GM12874 (cell line): ENCODE measurements at regions not wholly inside any gene's neighbourhood (a gene's known extent, or its start where the extent isn't known, plus 50 kb on each side); places are given as distances from the start of the nearest gene placed in this dataset.

Experiments used
- CTCF ChIP-seq: IDR thresholded peaks from 2 replicates; pipeline ENCODE4 v1.5.1; 2011; ENCODE audit warnings: low read depth, mild to moderate bottlenecking, control low read depth, low read length, moderate library complexity; ENCODE audit not compliant: insufficient read depth

- TF ChIP-seq CTCF: no peak
Observed at GRCh38 chr15:62524848-62525247, 359.8 kb upstream of the C2CD4B start.

GRCh38 chr15:62527387-62527786, 362.3 kb upstream of the C2CD4B start:
- no peak for TF ChIP-seq CTCF

GRCh38 chr15:62528505-62528904, 363.4 kb upstream of the C2CD4B start:
- no peak for TF ChIP-seq CTCF

GRCh38 chr15:62532367-62532766, 367.3 kb upstream of the C2CD4B start:
- TF ChIP-seq CTCF: no peak

GRCh38 chr15:62533687-62534086, 368.6 kb upstream of the C2CD4B start:
- TF ChIP-seq CTCF: no peak

GRCh38 chr15:62534996-62535395, 369.9 kb upstream of the C2CD4B start:
- TF ChIP-seq CTCF: no peak

GRCh38 chr15:62539236-62539635, 374.2 kb upstream of the C2CD4B start:
- no peak for TF ChIP-seq CTCF

- TF ChIP-seq CTCF: no peak
Observed at GRCh38 chr15:62541250-62541649, 376.2 kb upstream of the C2CD4B start.
